A549 (cell line): ENCODE measurements at regions not wholly inside any gene's neighbourhood (a gene's known extent, or its start where the extent isn't known, plus 50 kb on each side); places are given as distances from the start of the nearest gene placed in this dataset.

ENCODE experiments used
- CTCF ChIP-seq: fragments of >200 bp; sonication (Bioruptor Twin); formaldehyde crosslinking; IDR thresholded peaks from 3 replicates; pipeline ENCODE4 v1.5.1; 2016
- HDAC2 ChIP-seq: fragments of 200-600 bp; sonication (generic); IDR thresholded peaks from 2 replicates; pipeline ENCODE4 v1.6.1; 2016
- KDM5A ChIP-seq: fragments of 200-600 bp; sonication (generic); IDR thresholded peaks from 2 replicates; pipeline ENCODE4 v1.6.1; 2016; ENCODE audit warnings: antibody characterized with exemption, mild to moderate bottlenecking
- POLR2A ChIP-seq: IDR thresholded peaks from 2 replicates; pipeline ENCODE4 v1.6.1; 2012; ENCODE audit warnings: mild to moderate bottlenecking, low read length
- POLR2AphosphoS2 ChIP-seq: conservative IDR thresholded peaks from 2 replicates; pipeline ENCODE4 v1.6.1; 2012; ENCODE audit warnings: low read length, improper control_type of control experiment, inconsistent platforms

DNA sequence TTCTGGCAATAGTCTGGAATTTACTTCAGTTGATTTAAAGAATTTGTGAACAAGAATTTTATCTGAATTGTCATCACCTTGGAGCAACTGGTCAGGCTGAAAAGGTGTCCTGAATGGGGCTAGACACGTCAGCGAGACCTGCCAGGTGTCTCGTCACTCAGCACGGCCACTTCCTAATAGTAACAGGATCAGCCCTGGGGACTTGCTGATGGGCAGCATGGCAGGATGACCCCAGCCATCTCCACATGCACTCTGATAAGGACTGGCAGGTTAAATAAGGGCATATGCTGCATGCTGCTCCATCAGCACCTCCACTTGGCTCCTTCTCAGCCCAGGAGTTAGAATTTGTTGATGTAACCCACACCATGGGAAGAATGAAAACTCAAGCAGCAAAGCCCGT, 224.2 kb downstream of the FOXO1 start:
- TF ChIP-seq HDAC2, result no peak
- no peak for TF ChIP-seq POLR2AphosphoS2
- TF ChIP-seq POLR2A, result no peak
- TF ChIP-seq CTCF, result no peak
- no peak for TF ChIP-seq KDM5A
